ENCODE measurements at regions not wholly inside any gene's neighbourhood (a gene's known extent, or its start where the extent isn't known, plus 50 kb on each side); places are given as distances from the start of the nearest gene placed in this dataset.

DNA sequence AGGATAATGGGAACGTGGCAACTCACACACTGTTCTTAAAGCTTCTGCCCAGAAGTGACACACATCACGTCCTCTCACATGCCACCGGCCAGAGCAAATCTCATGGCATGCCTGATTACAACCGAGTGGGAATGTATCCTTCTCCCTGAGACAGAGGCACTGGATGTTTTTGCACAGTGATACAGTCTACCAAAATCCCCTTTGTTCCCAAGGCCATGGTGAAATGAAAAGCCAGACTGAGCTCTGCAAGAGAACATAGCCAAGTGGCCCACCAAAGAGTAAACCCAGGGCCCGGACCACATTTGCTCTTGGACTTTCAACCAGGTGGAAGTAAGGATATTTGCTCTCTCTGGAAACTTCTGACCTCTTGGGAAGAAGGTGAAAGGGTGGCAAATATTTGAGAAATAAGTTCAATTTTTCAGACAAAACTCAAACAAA is 186.2 kb upstream of the STT3B start:
- Histone ChIP-seq H3K4me2 (no peak overlapping the region), H3K4me3 (no peak overlapping the region), H3K9me2 (replicated peaks; ENCODE audit: insufficient read depth) (no peaks in the 10 kb centered on the region), H3K36me3 (replicated peaks; ENCODE audit: insufficient read depth, low read depth) (no peaks in the 10 kb centered on the region), H3K4me1 (ENCODE audit: insufficient read depth) (no peaks in the 10 kb centered on the region), H4K20me1 (ENCODE audit: insufficient read depth, poor library complexity, severe bottlenecking) (no peaks in the 10 kb centered on the region), H3K9me3 (ENCODE audit: low read depth) (no peaks in the 10 kb centered on the region), H2AFZ (no peak overlapping the region), H3K79me2 (no peaks in the 10 kb centered on the region), H3K27ac (no peak overlapping the region), H3K27me3 (no peaks in the 10 kb centered on the region)
- TF ChIP-seq, protein P1, sequence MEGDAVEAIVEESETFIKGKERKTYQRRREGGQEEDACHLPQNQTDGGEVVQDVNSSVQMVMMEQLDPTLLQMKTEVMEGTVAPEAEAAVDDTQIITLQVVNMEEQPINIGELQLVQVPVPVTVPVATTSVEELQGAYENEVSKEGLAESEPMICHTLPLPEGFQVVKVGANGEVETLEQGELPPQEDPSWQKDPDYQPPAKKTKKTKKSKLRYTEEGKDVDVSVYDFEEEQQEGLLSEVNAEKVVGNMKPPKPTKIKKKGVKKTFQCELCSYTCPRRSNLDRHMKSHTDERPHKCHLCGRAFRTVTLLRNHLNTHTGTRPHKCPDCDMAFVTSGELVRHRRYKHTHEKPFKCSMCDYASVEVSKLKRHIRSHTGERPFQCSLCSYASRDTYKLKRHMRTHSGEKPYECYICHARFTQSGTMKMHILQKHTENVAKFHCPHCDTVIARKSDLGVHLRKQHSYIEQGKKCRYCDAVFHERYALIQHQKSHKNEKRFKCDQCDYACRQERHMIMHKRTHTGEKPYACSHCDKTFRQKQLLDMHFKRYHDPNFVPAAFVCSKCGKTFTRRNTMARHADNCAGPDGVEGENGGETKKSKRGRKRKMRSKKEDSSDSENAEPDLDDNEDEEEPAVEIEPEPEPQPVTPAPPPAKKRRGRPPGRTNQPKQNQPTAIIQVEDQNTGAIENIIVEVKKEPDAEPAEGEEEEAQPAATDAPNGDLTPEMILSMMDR (IDR thresholded peaks at IDR 0.05; ENCODE audit: poor library complexity), result no peak
- no peak for TF ChIP-seq EZH2phosphoT487 (IDR thresholded peaks at IDR 0.05; ENCODE audit: low read depth, severe bottlenecking, unreplicated experiment)
- no peak for TF ChIP-seq EZH2 (IDR thresholded peaks at IDR 0.05; ENCODE audit: borderline replicate concordance)
- 92% methylated on average over 5 of the region's 5 CpGs for WGBS (ENCODE audit: low lambda C conversion rate, missing lambda C conversion rate)
- DNase-seq (ENCODE audit: low spot score), result no peak

DNA sequence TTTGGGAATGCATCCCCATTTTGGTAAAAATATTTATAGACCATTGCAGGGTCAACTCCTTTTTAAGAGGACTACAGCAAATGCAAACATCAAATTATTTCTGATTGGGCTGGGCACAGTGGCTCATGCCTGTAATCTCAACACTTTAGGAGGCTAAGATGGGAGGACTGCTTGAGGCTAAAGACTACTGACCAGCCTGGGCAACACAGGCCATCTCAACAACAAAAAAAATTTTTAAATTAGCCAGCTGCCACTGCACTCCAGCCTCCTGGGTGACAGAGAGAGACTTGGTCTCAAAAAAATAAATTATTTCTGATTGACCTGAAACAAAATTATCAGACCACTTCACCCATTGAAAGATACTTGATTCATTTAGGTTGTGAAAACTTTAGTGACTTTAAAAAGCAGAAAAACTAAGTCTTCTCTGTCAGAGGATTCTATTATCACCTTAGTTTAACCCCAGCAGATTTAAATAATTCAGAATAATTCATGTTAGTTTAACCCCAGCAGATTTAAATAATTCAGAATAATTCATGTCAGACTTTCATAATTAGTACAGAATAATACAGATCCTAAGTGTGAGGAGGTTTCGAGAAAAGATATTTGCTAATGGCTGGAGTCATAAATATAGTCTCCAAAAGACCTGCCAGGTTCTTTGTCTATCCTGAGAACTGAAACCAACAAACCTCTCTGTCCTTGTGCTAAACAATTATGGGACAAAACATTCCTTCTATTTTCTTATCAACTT is 183.6 kb upstream of the STT3B start:
- no peaks in the 10 kb centered on the region for H3K9me3 ChIP-seq (ENCODE audit: low read depth)
- H2AFZ ChIP-seq, result no peak overlapping the region
- no peak for DNase-seq (ENCODE audit: low spot score)
- no peak overlapping the region for H3K4me3 ChIP-seq
- H3K36me3 ChIP-seq (replicated peaks; ENCODE audit: insufficient read depth, low read depth), result no peaks in the 10 kb centered on the region
- WGBS (ENCODE audit: low lambda C conversion rate, missing lambda C conversion rate), result 88% methylated on average over 1 of the region's 1 CpG
- no peaks in the 10 kb centered on the region for H3K27me3 ChIP-seq
- H3K4me2 ChIP-seq, result no peak overlapping the region
- H4K20me1 ChIP-seq (ENCODE audit: insufficient read depth, poor library complexity, severe bottlenecking), result no peaks in the 10 kb centered on the region
- TF ChIP-seq EZH2 (IDR thresholded peaks at IDR 0.05; ENCODE audit: borderline replicate concordance), result no peak
- TF ChIP-seq EZH2phosphoT487 (IDR thresholded peaks at IDR 0.05; ENCODE audit: low read depth, severe bottlenecking, unreplicated experiment), result no peak
- TF ChIP-seq, protein P1 (IDR thresholded peaks at IDR 0.05; ENCODE audit: poor library complexity), result no peak
- H3K27ac ChIP-seq, result no peak overlapping the region
- H3K9me2 ChIP-seq (replicated peaks; ENCODE audit: insufficient read depth), result no peaks in the 10 kb centered on the region
- no peaks in the 10 kb centered on the region for H3K4me1 ChIP-seq (ENCODE audit: insufficient read depth)
- no peaks in the 10 kb centered on the region for H3K79me2 ChIP-seq

GRCh38 chr3:31350307-31350706 is 182.4 kb upstream of the STT3B start:
- Histone ChIP-seq H3K27me3 (no peaks in the 10 kb centered on the region), H3K9me2 (replicated peaks; ENCODE audit: insufficient read depth) (no peaks in the 10 kb centered on the region), H3K36me3 (replicated peaks; ENCODE audit: insufficient read depth, low read depth) (no peaks in the 10 kb centered on the region), H3K4me1 (ENCODE audit: insufficient read depth) (no peaks in the 10 kb centered on the region), H3K79me2 (no peaks in the 10 kb centered on the region), H3K4me2 (no peak overlapping the region), H3K4me3 (no peak overlapping the region), H3K9me3 (ENCODE audit: low read depth) (no peaks in the 10 kb centered on the region), H2AFZ (no peak overlapping the region), H4K20me1 (ENCODE audit: insufficient read depth, poor library complexity, severe bottlenecking) (no peaks in the 10 kb centered on the region), H3K27ac (no peak overlapping the region)
- no peak for DNase-seq (ENCODE audit: low spot score)
- WGBS (ENCODE audit: low lambda C conversion rate, missing lambda C conversion rate), result 50% methylated on average over 2 of the region's 2 CpGs
- TF ChIP-seq EZH2 (IDR thresholded peaks at IDR 0.05; ENCODE audit: borderline replicate concordance) (no peak), EZH2phosphoT487 (IDR thresholded peaks at IDR 0.05; ENCODE audit: low read depth, severe bottlenecking, unreplicated experiment) (no peak)
- TF ChIP-seq, protein P1 (IDR thresholded peaks at IDR 0.05; ENCODE audit: poor library complexity), result no peak
